HG03378 (cell line): ENCODE measurements at regions not wholly inside any gene's neighbourhood (a gene's known extent, or its start where the extent isn't known, plus 50 kb on each side); places are given as distances from the start of the nearest gene placed in this dataset.

Experiments
- ATAC-seq: cut with Tn5 transposase; IDR thresholded peaks from one replicate; pipeline ENCODE4 v1.9.1; 2021; ENCODE audit warnings: mild to moderate bottlenecking, moderate library complexity; ENCODE audit not compliant: unreplicated experiment

GRCh38 chr20:48468571-48468970, 359.2 kb downstream of the PREX1 start:
- ATAC-seq, result no peak

GRCh38 chr20:48467622-48468021, 360.2 kb downstream of the PREX1 start:
- ATAC-seq, result no peak

DNA sequence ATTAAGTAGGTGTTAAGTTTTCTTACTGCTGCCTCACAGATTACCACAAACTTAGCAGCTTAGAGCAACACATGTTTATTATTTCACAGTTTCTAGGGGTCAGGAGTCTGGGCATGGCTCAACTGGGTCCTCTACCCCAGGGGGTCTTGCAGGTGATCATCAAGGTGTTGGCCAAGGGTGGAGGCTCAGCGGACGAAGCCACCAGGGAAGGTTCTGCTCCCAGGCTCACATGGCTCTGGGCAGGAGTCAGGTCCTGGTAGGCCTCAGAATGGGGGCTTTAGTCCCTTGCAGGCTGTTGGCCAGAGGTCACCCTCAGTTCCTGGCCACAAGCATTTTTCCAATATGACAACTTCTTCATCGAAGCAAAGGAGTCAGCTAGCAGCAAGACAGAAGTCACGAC, 362.5 kb downstream of the PREX1 start:
- ATAC-seq, result no peak

- no peak for ATAC-seq
These were observed 363.9 kb downstream of the PREX1 start for GRCh38 chr20:48463916-48464315.

DNA sequence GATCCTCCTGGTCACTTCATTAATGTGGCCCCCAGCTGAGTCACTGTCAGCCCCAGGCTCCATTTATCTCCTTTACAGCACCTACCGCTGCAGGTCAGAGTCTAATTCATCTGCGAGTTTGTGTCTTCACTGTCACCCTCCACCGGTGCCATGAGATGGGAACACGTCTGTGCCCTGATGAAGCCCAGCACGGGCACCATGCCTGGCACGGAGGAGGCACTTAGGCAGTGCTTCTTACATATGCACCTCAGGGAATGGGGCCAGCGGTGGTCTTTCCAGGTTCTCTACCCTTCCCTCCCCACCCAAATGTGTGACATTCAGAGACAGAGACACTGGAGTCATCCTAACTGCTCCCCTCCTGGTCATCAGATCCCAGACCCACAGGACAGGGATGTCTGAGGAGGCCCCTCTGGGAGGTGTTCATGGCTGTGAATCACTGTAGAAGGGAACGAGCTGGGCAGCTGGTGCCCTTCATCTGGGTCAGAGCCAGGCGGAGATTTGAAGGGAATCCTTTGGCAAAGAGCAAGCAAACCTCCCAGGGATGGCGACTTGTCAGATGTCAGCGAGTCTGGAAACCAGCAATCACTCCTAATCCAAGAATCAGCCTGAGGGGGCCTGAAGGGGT, 364.6 kb downstream of the PREX1 start:
- no peak for ATAC-seq

- no peak for ATAC-seq
These were observed 366.1 kb downstream of the PREX1 start for GRCh38 chr20:48461735-48462119.

- ATAC-seq, result no peak
These were observed 366.6 kb downstream of the PREX1 start for GRCh38 chr20:48461091-48461734.

DNA sequence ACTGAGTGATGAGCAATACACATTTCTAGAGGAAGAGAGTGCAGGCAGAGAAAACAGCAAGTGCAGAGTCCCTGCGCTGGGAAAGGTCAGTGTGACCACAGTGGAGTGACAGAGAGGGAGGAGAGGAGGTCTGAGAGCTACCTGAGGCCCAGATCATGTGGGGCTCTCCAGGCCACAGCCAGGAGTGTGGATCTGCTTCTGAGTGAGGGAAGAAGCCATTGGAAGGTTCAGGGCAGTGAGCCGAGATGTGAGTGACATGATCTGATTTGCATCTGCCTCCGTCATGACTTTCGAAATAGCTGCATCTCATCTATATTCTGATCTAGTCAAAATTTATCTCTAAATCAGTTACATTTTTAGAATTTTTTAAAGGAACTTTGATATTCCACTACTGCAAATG, 367.1 kb downstream of the PREX1 start:
- no peak for ATAC-seq

DNA sequence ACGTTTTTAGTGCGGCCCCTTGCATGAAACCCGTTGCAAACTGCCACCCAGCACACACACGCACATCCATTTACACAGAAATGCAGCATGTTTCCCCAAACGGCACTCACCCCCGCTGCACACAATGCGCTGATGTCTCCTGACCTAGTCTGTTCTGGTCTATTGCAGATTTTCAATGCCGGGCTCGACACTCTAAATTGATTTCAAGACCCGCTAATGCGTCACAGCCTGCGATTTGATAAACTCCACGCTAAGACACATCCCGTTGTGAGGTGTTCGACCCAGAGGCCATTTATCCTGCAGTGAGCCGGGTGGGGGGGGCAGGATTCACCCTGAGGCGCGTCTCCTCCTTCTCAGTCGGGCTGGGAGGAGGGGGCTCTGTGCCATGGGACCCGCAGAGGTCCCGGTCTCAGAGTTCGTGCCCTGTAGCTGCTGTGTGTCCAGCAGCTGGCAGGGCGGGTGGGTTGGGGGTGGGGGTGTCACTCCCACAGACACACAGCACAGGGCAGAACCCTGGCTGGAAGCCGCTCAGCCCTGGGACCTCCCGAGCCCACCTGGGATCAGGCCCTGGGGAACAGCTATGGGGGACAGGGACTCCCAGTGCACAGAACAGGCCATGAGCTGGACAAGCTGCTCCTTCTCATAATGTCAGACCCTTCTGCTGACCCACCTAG, 367.9 kb downstream of the PREX1 start:
- no peak for ATAC-seq

- ATAC-seq, result no peak
These were observed 369.0 kb downstream of the PREX1 start for GRCh38 chr20:48458601-48459385.

DNA sequence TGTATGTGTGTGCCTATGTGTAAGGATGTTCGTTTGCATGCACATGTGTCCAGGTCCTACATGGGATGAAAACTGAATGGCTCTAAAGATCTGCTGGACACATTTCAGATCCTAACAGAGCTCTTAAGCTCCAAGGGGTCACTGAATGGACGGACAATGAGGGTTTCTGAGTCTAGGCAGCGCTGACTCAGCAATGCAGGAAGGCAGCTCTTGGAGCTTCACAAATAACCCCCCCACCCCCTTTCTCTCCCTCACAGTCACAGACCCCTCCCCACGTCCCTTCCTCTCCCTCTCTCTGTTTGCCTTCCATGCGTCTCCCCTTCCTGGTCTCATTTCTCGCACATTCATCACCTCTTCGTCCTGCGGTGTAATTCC, 369.8 kb downstream of the PREX1 start:
- ATAC-seq, result no peak

DNA sequence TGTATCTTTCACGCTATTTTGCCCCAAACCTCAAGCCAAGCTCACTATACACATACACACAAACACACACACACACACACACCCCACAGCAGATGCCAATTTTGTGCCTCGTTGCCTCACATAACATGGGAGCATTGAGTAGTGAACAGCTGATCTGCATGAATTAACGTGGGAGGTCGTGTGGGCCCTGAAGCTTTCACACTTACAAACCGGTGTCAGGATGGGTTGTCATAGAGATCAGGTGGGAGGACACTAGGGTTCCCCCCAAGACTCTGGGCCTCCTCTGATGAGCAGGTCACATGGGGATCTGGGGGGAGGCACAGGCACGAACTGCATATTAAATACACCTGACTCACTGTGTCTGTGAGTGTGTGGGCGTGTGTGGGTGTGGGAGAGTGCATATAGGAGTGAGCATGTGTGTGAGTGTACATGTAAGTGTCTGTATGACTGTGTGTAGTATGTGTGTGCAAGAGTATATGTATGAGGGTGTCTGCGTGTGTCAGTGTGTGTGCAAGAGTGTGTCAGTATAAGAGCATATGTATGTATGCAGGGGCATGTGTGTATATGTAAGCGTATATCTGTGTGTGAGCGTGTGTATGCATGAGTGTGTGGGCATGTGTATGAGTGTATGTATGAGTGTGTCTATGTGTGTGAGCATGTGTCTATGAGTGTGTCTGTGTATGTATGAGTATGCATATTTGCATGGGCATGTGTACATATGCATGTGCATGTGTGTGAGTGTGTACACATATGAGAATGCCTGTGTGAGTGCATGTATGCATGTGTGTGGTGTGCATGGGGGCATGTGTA, 370.4 kb downstream of the PREX1 start:
- ATAC-seq, result no peak

- ATAC-seq, result no peak
These were observed 371.2 kb downstream of the PREX1 start for GRCh38 chr20:48456366-48457192.

- ATAC-seq, result no peak
These were observed 372.0 kb downstream of the PREX1 start for GRCh38 chr20:48455651-48456365.

DNA sequence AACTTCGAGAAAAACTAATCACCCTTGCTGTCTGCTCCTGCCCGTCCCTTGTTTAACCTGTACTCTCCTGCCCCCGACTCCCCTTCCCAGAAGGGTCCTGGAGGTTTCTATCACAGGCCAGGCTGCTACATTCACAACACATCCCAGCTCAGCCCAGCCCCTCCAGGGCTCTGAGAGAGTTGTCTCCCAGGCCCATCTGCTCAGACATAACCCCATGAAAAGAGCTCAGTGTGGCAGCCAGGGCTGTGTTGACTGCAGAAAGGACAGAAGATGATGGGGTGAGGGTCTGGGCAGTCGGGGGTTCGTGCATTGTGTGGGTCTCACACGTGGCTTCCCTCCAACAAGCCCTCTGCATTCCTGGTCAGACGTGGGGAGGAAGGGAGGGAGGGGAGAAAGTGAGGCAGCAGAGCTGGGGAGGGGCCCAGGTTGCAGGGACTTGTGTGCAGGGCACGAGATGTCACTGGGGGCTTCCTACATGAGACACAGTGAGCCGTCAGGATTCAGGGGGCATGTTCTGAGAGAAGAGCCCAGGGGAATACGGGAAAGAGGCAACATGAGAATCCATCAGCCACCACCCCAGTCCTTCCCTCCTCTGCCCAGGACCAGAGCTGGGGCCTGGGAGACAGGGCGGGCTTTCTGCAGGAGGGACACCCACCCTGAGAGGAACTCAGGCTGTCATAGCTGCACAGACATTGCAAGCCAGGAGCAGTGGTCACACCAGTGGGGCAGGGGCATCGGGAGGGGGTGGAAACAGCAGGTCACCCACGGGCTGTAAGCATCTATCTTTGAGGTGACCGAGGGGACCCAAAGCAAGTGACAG, 372.9 kb downstream of the PREX1 start:
- ATAC-seq, result no peak

DNA sequence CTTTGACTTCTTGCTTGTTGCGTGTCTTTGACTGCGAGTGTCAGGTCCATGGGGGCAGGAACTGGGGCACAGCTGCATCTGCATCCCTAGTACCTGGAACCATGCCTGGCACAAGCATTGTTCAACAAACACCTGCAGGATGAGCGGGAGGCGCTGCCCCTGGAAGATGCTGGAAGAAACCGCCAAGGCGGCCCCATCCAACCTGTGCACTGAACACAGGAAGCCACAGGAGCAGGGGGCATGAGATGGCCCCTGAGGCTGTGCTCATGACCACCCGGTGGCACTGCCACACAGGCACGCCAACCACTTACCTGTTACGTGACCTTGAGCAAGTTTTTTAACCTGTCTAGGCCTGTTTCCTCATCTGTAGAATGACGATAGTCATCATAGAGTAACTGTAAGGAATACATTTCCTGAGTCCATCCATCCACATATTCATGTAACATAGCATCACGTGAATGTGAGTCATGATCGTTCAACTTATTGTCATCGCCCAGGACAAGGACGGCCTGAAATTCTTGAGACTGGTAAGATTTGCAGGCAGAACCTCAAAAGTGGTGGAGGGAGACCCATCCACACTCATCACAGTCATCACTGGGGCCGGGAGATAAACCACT, 374.2 kb downstream of the PREX1 start:
- ATAC-seq, result no peak

DNA sequence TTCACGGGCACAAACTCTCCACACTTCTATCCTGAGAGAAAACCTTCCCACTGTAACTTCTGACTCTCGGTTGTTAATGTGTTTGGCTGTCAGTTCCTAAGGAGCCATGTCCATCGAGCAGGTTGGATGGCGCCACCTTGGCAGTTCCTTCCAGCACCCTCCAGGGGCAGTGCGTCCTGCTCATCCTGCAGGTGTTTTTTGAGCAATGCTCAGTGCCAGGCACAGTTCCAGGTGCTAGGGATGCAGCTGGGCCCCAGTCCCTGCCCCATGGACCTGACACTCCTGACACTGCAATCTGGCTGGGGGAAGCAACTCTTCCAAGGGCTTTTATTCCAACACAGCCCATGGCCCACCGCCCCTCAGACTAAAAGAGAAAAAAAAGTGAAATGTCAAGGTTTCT, 376.4 kb downstream of the PREX1 start:
- no peak for ATAC-seq
